ELF-1 (cell line): ENCODE measurements at regions not wholly inside any gene's neighbourhood (a gene's known extent, or its start where the extent isn't known, plus 50 kb on each side); places are given as distances from the start of the nearest gene placed in this dataset.
A peak's percentile ranks its signal among the peaks of the same experiment; 100 is the strongest.
"Not testable (repeated sequence)": the region's sequence is repeated elsewhere in the genome, so short reads cannot be mapped to it uniquely, and the experiment has no call there.

Experiments used
- DNase-seq: peaks from one replicate; pipeline ENCODE4 v3.0.0-alpha.2; 2016; ENCODE audit warnings: low read depth, low spot score

GRCh38 chr20:24836661-24837299 is 112.3 kb upstream of the CST7 start:
- DNase-seq = peak; percentile 64

GRCh38 chr20:24837781-24838450 is 111.2 kb upstream of the CST7 start:
- DNase-seq = no peak

- DNase-seq = no peak
Measured at GRCh38 chr20:24838546-24839535, 110.2 kb upstream of the CST7 start.

GRCh38 chr20:24840121-24840713 is 108.9 kb upstream of the CST7 start:
- DNase-seq = no peak

GRCh38 chr20:24842274-24842917 is 106.7 kb upstream of the CST7 start:
- no peak for DNase-seq

- no peak for DNase-seq
Measured at GRCh38 chr20:24842918-24843715, 106.0 kb upstream of the CST7 start.

- DNase-seq = no peak
Measured at GRCh38 chr20:24850176-24850575, 98.9 kb upstream of the CST7 start.

GRCh38 chr20:24851346-24852019 is 97.6 kb upstream of the CST7 start:
- no peak for DNase-seq

- no peak for DNase-seq
Measured at GRCh38 chr20:24853916-24854315, 95.2 kb upstream of the CST7 start.

GRCh38 chr20:24855848-24856247 is 93.2 kb upstream of the CST7 start:
- DNase-seq = no peak

GRCh38 chr20:24858500-24858899 is 90.6 kb upstream of the CST7 start:
- DNase-seq = not testable (repeated sequence)

GRCh38 chr20:24859539-24859938 is 89.5 kb upstream of the CST7 start:
- no peak for DNase-seq

- DNase-seq = no peak
Measured at GRCh38 chr20:24862186-24862585, 86.9 kb upstream of the CST7 start.

- DNase-seq = no peak
Measured at GRCh38 chr20:24862606-24863005, 86.5 kb upstream of the CST7 start.

- DNase-seq = no peak
Measured at GRCh38 chr20:24863356-24863755, 85.7 kb upstream of the CST7 start.

GRCh38 chr20:24866008-24866407 is 83.1 kb upstream of the CST7 start:
- no peak for DNase-seq

GRCh38 chr20:24866742-24867141 is 82.3 kb upstream of the CST7 start:
- no peak for DNase-seq

- DNase-seq = no peak
Measured at GRCh38 chr20:24867556-24867955, 81.5 kb upstream of the CST7 start.

GRCh38 chr20:24868396-24868927 is 80.6 kb upstream of the CST7 start:
- no peak for DNase-seq

- DNase-seq = no peak
Measured at GRCh38 chr20:24868959-24869358, 80.1 kb upstream of the CST7 start.
